Gastroesophageal sphincter (tissue), 4 donors: ENCODE measurements at regions not wholly inside any gene's neighbourhood (a gene's known extent, or its start where the extent isn't known, plus 50 kb on each side); places are given as distances from the start of the nearest gene placed in this dataset.
"Not testable (repeated sequence)": the region's sequence is repeated elsewhere in the genome, so short reads cannot be mapped to it uniquely, and the experiment has no call there.

Experiments
- ATAC-seq: fragments of 150-250 bp; one replicate; pipeline ENCODE4 v1.9.1; 2016; ENCODE audit warnings: mild to moderate bottlenecking, moderate library complexity
- H3K27ac ChIP-seq, 4 donors: fragments of 200-600 bp; sonication (generic) in 3 of 4; 1 replicate in 3 of 4; 2 replicates in 1 of 4; pipeline ENCODE4 v1.5.1; 2016 to 2019
- H3K27me3 ChIP-seq: fragments of 200-600 bp; sonication (generic); one replicate; pipeline ENCODE4 v1.5.1; 2019
- H3K36me3 ChIP-seq, 2 donors: fragments of 200-600 bp; sonication (generic); one replicate each; pipeline ENCODE4 v1.5.1; 2019; ENCODE audit warnings: control low read depth in 1 of 2
- H3K4me1 ChIP-seq, 3 donors: fragments of 200-600 bp; sonication (generic); 1 replicate in 2 of 3; 2 replicates in 1 of 3; pipeline ENCODE4 v1.5.1; 2016 to 2019; ENCODE audit warnings: control low read depth in 2 of 3
- H3K4me3 ChIP-seq, 2 donors: fragments of 200-600 bp; sonication (generic); one replicate each; pipeline ENCODE4 v1.5.1; 2019; ENCODE audit warnings: mild to moderate bottlenecking in 1 of 2, moderate library complexity in 1 of 2
- H3K9me3 ChIP-seq, 3 donors: fragments of 200-600 bp; sonication (generic); one replicate each; pipeline ENCODE4 v1.5.1; 2017 to 2019; ENCODE audit warnings: control low read depth in 2 of 3
- CTCF ChIP-seq, 4 experiments: fragments of 200-600 bp in 2 of 4; fragments of 450-650 bp in 2 of 4; sonication (generic) in 1 of 4; IDR thresholded peaks; one replicate each; pipeline ENCODE4 v1.5.1; 2017 to 2019; ENCODE audit warnings: antibody characterized with exemption in 4 of 4, mild to moderate bottlenecking in 2 of 4, moderate library complexity in 2 of 4
- EP300 ChIP-seq: sonication (generic); formaldehyde crosslinking; IDR thresholded peaks from one replicate; pipeline ENCODE4 v1.6.1; 2017; ENCODE audit warnings: antibody characterized with exemption, mild to moderate bottlenecking
- POLR2A ChIP-seq, 2 donors: fragments of 450-650 bp; IDR thresholded peaks; one replicate each; pipeline ENCODE4 v1.6.1; 2017; ENCODE audit warnings: antibody characterized with exemption in 2 of 2, mild to moderate bottlenecking in 2 of 2, moderate library complexity in 1 of 2
- POLR2AphosphoS5 ChIP-seq: sonication (generic); formaldehyde crosslinking; IDR thresholded peaks from one replicate; pipeline ENCODE4 v1.6.1; 2017; ENCODE audit warnings: antibody characterized with exemption
- WGBS, 2 donors: methylation state at CpG; one replicate each; pipeline ENCODE4 v1.1.5; 2018; ENCODE audit warnings: low coverage in 1 of 2; 5-methylcytosine and 5-hydroxymethylcytosine counted together

- no peak for ATAC-seq
- Histone ChIP-seq H3K4me1 (no peaks in the 10 kb centered on the region), H3K27ac (no peak overlapping the region), H3K36me3 (no peaks in the 10 kb centered on the region), H3K9me3 (peaks cover 0 to 6% (median 0%) of the 10 kb centered on the region in 3 donors), H3K27me3 (peaks cover 16% of the 10 kb centered on the region), H3K4me3 (no peak overlapping the region)
- WGBS, 2 donors: 80 to 86% methylated on average over 5 to 9 of the region's 11 CpGs
- TF ChIP-seq POLR2A (IDR thresholded peaks at IDR 0.05): no peak
- no peak for TF ChIP-seq EP300
- no peak for TF ChIP-seq CTCF (IDR thresholded peaks at IDR 0.05)
- TF ChIP-seq POLR2AphosphoS5: no peak
Observed at GRCh38 chr22:47351836-47352579, 589.6 kb downstream of the TBC1D22A start.

- H3K4me1 ChIP-seq, H3K36me3 ChIP-seq, H3K27ac ChIP-seq, ATAC-seq, H3K9me3 ChIP-seq, H3K4me3 ChIP-seq: not testable (repeated sequence)
- H3K27me3 ChIP-seq: peaks cover 41% of the 10 kb centered on the region
- 80 to 100% methylated on average over 1 of the region's 1 CpG for WGBS, 2 donors
Observed at GRCh38 chr22:47346287-47346686, 583.8 kb downstream of the TBC1D22A start.

- no peak for ATAC-seq
- peaks cover 46% of the 10 kb centered on the region for H3K27me3 ChIP-seq
- H3K4me1 ChIP-seq: no peaks in the 10 kb centered on the region
- no peaks in the 10 kb centered on the region for H3K9me3 ChIP-seq
- H3K36me3 ChIP-seq: no peaks in the 10 kb centered on the region
- no peak overlapping the region for H3K4me3 ChIP-seq
- WGBS, 2 donors: 55 to 62% methylated on average over 4 to 5 of the region's 7 CpGs
- H3K27ac ChIP-seq: no peak overlapping the region
- no peak for TF ChIP-seq CTCF (IDR thresholded peaks at IDR 0.05)
Observed at GRCh38 chr22:47345025-47345424, 582.6 kb downstream of the TBC1D22A start.

- H3K36me3 ChIP-seq: no peaks in the 10 kb centered on the region
- H3K9me3 ChIP-seq: no peaks in the 10 kb centered on the region
- no CpG with 5 or more reads among the region's 6 CpGs for WGBS, 2 donors
- H3K4me1 ChIP-seq: no peaks in the 10 kb centered on the region
- ATAC-seq: no peak
- peaks cover 46% of the 10 kb centered on the region for H3K27me3 ChIP-seq
- TF ChIP-seq EP300: no peak
- TF ChIP-seq POLR2A (IDR thresholded peaks at IDR 0.05): no peak
- no peak for TF ChIP-seq CTCF (IDR thresholded peaks at IDR 0.05)
- TF ChIP-seq POLR2AphosphoS5: no peak
- H3K4me3 ChIP-seq: no peak overlapping the region
- no peak overlapping the region for H3K27ac ChIP-seq
Observed at GRCh38 chr22:47344414-47344813, 582.0 kb downstream of the TBC1D22A start.

GRCh38 chr22:47343611-47344010 lies 581.2 kb downstream of the TBC1D22A start:
- no peaks in the 10 kb centered on the region for H3K9me3 ChIP-seq
- WGBS, 2 donors: 69% methylated on average over 4 of the region's 8 CpGs; no CpG with 5 or more reads in 1 of the 2 donors
- ATAC-seq: no peak

More at GRCh38 chr22:47343611-47344010, 581.2 kb downstream of the TBC1D22A start:
- TF ChIP-seq CTCF (IDR thresholded peaks at IDR 0.05) (no peak), EP300 (no peak), POLR2A (IDR thresholded peaks at IDR 0.05) (no peak), POLR2AphosphoS5 (no peak)
- Histone ChIP-seq H3K4me3 (no peak overlapping the region), H3K27ac (no peak overlapping the region), H3K36me3 (no peaks in the 10 kb centered on the region), H3K4me1 (no peaks in the 10 kb centered on the region), H3K27me3 (peaks cover 46% of the 10 kb centered on the region)
